ENCODE measurements at regions not wholly inside any gene's neighbourhood (a gene's known extent, or its start where the extent isn't known, plus 50 kb on each side); places are given as distances from the start of the nearest gene placed in this dataset.
"Not testable (repeated sequence)": the region's sequence is repeated elsewhere in the genome, so short reads cannot be mapped to it uniquely, and the experiment has no call there.

DNA sequence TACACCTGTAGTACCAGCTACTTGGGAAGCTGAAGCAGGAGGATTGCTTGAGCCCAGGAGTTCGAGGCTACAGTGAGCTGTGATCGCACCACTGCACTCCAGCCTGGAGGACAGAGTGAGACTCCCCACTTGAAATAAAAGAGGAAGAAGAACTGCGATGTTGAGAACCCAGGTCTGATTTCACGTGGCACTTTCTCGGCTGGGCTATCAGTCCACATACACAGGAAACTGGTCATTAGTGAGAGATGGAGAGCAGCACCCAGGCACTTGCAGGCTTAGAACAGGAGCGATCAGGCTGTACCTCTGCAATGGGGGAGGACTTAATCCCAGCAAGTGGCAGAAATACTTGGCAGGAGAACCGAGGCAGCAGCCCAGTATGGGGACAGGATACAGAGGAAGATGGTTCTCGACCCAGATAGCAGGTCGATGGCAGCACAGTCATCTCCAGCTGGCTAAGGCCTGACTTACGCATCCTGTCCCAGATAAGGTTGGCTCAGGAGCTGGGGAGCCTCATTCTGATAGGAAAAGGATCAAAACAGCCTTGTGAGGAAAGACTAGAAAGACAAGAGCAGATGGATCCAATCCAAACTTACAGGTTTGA is 487.7 kb upstream of the AUTS2 start:
- Histone ChIP-seq H3K27ac (no peak overlapping the region), H3K36me3 (no peaks in the 10 kb centered on the region), H3K27me3 (no peaks in the 10 kb centered on the region), H3K9me3 (no peaks in the 10 kb centered on the region), H3K4me3 (no peak overlapping the region), H3K4me1 (no peaks in the 10 kb centered on the region)
- no peak for DNase-seq (ENCODE audit: low spot score in 2 of 2)
- intact Hi-C loops (cut with DNase I): no loop called here
- TF ChIP-seq, protein P1, sequence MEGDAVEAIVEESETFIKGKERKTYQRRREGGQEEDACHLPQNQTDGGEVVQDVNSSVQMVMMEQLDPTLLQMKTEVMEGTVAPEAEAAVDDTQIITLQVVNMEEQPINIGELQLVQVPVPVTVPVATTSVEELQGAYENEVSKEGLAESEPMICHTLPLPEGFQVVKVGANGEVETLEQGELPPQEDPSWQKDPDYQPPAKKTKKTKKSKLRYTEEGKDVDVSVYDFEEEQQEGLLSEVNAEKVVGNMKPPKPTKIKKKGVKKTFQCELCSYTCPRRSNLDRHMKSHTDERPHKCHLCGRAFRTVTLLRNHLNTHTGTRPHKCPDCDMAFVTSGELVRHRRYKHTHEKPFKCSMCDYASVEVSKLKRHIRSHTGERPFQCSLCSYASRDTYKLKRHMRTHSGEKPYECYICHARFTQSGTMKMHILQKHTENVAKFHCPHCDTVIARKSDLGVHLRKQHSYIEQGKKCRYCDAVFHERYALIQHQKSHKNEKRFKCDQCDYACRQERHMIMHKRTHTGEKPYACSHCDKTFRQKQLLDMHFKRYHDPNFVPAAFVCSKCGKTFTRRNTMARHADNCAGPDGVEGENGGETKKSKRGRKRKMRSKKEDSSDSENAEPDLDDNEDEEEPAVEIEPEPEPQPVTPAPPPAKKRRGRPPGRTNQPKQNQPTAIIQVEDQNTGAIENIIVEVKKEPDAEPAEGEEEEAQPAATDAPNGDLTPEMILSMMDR (IDR thresholded peaks at IDR 0.05): no peak

DNA sequence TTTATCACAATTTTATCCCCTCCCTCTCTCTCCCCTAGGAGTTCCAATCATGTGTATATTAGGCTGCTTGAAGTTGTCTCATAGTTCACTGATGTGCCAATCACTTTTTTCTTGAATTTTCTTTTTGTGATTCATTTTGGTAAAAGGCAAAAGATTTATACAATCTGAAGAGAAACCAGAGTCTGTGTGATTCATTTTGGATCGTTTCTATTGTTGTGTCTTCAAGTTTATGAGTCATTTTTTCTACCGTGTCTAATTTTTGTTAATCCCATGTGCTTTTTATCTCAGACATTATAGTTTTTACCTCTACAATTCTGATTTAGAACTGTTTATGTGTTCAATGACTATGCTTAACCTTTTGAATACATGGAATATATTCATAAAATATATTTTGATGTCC is 483.9 kb upstream of the AUTS2 start:
- H3K4me1 ChIP-seq: no peaks in the 10 kb centered on the region
- TF ChIP-seq, protein P1 (IDR thresholded peaks at IDR 0.05): no peak
- H3K27ac ChIP-seq: no peak overlapping the region
- no peaks in the 10 kb centered on the region for H3K9me3 ChIP-seq
- H3K36me3 ChIP-seq: no peaks in the 10 kb centered on the region
- no peak for DNase-seq (ENCODE audit: low spot score in 2 of 2)
- no peaks in the 10 kb centered on the region for H3K27me3 ChIP-seq
- no peak overlapping the region for H3K4me3 ChIP-seq
- intact Hi-C loops (cut with DNase I): no loop called here

DNA sequence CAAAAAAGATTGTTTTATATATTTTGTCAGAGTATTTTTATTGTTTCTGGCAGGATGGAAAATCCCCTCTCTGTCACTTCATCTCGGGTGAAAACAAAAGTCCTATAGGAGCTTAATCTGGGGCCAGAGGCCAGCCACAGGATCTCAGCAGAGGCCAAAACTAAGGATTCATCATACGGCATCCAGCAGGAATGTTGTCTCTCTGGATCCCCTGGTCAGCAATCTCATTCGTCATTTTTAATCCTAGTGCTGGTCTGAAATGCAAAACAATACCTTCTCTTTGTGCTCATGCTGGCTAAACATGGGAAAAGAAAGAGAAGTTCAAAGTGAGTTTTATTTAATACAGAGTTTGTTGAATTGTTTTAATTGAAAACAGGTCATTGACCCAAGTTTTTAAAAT is 482.5 kb upstream of the AUTS2 start:
- Histone ChIP-seq H3K4me1 (no peaks in the 10 kb centered on the region), H3K9me3 (no peaks in the 10 kb centered on the region)

DNA sequence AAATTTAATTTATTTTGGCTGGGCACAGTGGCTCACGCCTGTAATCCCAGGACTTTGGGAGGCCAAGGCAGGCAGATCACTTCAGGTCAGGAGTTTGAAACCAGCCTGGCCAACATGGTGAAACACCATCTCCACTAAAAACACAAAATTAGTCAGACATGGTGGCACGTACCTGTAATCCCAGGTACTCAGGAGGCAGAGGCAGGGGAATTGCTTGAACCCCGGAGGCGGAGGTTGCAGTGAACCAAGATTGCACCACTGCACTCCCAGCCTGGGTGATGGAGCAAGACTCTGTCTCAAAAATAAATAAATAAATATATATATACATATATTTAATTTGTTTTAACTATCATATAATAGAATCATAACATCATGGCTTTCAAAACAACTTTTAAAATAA is 482.1 kb upstream of the AUTS2 start:
- intact Hi-C loops (cut with DNase I); H3K4me1 ChIP-seq: not testable (repeated sequence)

More for the DNA sequence above, 482.5 kb upstream of the AUTS2 start:
- Histone ChIP-seq H3K27me3 (no peaks in the 10 kb centered on the region), H3K27ac (no peak overlapping the region), H3K36me3 (no peaks in the 10 kb centered on the region), H3K4me3 (no peak overlapping the region)
- intact Hi-C loops (cut with DNase I): no loop called here
- TF ChIP-seq, protein P1 (IDR thresholded peaks at IDR 0.05): no peak
- no peak for DNase-seq (ENCODE audit: low spot score in 2 of 2)

DNA sequence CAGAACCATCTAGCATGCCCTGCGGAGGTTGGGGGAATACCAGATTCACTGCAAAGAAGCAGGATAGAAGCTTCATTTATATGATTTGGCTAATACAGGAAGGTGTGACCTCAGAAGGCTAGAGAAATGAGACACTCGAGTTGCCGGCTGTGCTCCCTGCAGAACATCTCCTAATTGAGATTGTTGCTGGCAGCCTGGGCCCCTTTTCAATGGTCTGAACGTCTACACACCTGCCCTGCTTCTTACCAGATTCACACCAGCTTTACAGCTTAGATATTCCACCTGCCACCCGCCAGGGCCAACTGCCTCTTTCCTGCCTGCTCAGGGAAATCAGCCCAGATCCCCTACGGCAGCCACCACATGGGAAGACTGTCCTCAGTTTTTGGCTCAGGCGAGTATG is 475.3 kb upstream of the AUTS2 start:
- no peak for DNase-seq (ENCODE audit: low spot score in 2 of 2)
- no peaks in the 10 kb centered on the region for H3K27me3 ChIP-seq
- H3K4me1 ChIP-seq: no peaks in the 10 kb centered on the region
- H3K9me3 ChIP-seq: no peaks in the 10 kb centered on the region
- H3K36me3 ChIP-seq: no peaks in the 10 kb centered on the region
- no peak overlapping the region for H3K27ac ChIP-seq
- TF ChIP-seq, protein P1 (IDR thresholded peaks at IDR 0.05): no peak
- H3K4me3 ChIP-seq: no peak overlapping the region
- intact Hi-C loops (cut with DNase I): no loop called here

More for the DNA sequence above, 482.1 kb upstream of the AUTS2 start:
- not testable (repeated sequence) for H3K27me3 ChIP-seq; H3K4me3 ChIP-seq; H3K36me3 ChIP-seq; DNase-seq (ENCODE audit: low spot score in 2 of 2); H3K9me3 ChIP-seq; H3K27ac ChIP-seq

DNA sequence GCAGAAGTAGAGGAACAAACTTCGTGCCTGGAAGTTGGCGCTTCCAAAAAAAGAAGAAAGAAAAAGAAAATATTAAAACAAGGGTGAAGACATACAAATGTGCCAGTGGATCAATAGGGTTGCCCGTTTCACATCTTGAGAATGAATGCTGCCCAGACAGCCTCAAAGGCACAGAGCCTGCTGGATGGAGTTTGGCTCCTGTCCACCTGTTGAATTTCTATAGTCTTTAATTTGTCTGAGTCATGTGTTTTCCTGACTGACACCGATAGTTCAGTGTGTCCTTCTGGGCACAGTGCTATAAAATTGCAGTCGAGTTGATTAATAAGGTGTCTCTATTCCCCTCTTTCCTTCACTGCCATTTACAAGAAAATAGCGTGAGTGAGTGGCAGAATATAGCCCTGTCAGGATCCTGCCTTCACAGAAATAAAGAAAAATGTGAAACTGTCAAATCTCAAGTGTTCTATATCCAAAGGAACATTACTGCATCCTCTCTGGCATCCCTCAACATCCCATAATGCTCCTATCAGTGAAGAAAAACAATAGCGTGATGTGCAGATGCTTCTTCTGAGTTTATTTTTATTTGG is 471.3 kb upstream of the AUTS2 start:
- DNase-seq (ENCODE audit: low spot score in 2 of 2): no peak
- Histone ChIP-seq H3K27ac (no peak overlapping the region), H3K27me3 (no peaks in the 10 kb centered on the region), H3K9me3 (no peaks in the 10 kb centered on the region), H3K36me3 (no peaks in the 10 kb centered on the region), H3K4me3 (no peak overlapping the region), H3K4me1 (no peaks in the 10 kb centered on the region)
- TF ChIP-seq, protein P1 (IDR thresholded peaks at IDR 0.05): no peak
- intact Hi-C loops (cut with DNase I): no loop called here
